NT2/D1 (cell line): ENCODE measurements at regions not wholly inside any gene's neighbourhood (a gene's known extent, or its start where the extent isn't known, plus 50 kb on each side); places are given as distances from the start of the nearest gene placed in this dataset.

Experiments used
- YY1 ChIP-seq: IDR thresholded peaks from 2 replicates; pipeline ENCODE4 v1.6.1; 2011; ENCODE audit not compliant: insufficient read length, insufficient read depth
- ZNF274 ChIP-seq: IDR thresholded peaks from 2 replicates; pipeline ENCODE4 v1.6.1; 2011; ENCODE audit warnings: mild to moderate bottlenecking, low read depth, low read length

- TF ChIP-seq YY1 (no peak), ZNF274 (no peak)
These were observed 61.8 kb upstream of the NEDD9 start for GRCh38 chr6:11294228-11294627.
